A549 (cell line): ENCODE measurements at regions not wholly inside any gene's neighbourhood (a gene's known extent, or its start where the extent isn't known, plus 50 kb on each side); places are given as distances from the start of the nearest gene placed in this dataset.

ENCODE experiments used
- CEBPB ChIP-seq, 2 experiments: fragments of >200 bp in 1 of 2; sonication (Bioruptor Twin) in 1 of 2; formaldehyde crosslinking in 1 of 2; IDR thresholded peaks; 2 replicates each; pipeline ENCODE4 v1.6.1; 2012 to 2016
- EHMT2 ChIP-seq: fragments of 200-600 bp; sonication (generic); IDR thresholded peaks from 2 replicates; pipeline ENCODE4 v1.6.1; 2016; ENCODE audit warnings: antibody characterized with exemption, low read depth, mild to moderate bottlenecking, moderate library complexity
- EP300 ChIP-seq, 2 experiments: fragments of >200 bp; sonication (Bioruptor Twin); formaldehyde crosslinking; IDR thresholded peaks; 2 replicates in 1 of 2; 3 replicates in 1 of 2; pipeline ENCODE4 v1.6.1; 2016 to 2017
- HMGXB4 ChIP-seq: fragments of 250-450 bp; sonication (Bioruptor Pico); IDR thresholded peaks from 2 replicates; pipeline ENCODE4 v1.5.0; 2021; ENCODE audit warnings: mild to moderate bottlenecking, moderate library complexity, borderline replicate concordance
- HOXA7 ChIP-seq: fragments of 250-450 bp; sonication (Bioruptor Pico); IDR thresholded peaks from 2 replicates; pipeline ENCODE4 v1.5.0; 2020; ENCODE audit warnings: mild to moderate bottlenecking, moderate library complexity
- MYC ChIP-seq: IDR thresholded peaks from 2 replicates; pipeline ENCODE4 v1.6.1; 2012; ENCODE audit warnings: mild to moderate bottlenecking, inconsistent platforms, low read length, improper control_type of control experiment, borderline replicate concordance
- RARB ChIP-seq: fragments of 250-450 bp; sonication (Bioruptor Pico); IDR thresholded peaks from 2 replicates; pipeline ENCODE4 v1.8.0; 2021; ENCODE audit warnings: mild to moderate bottlenecking, moderate library complexity
- RCOR1 ChIP-seq: fragments of 150-350 bp; IDR thresholded peaks from 2 replicates; pipeline ENCODE4 v1.6.1; 2014; ENCODE audit warnings: antibody characterized with exemption, low read length, low read depth
- RNF2 ChIP-seq: fragments of 200-600 bp; sonication (generic); IDR thresholded peaks from 2 replicates; pipeline ENCODE4 v1.6.1; 2016; ENCODE audit warnings: low read depth, mild to moderate bottlenecking, antibody characterized with exemption, moderate library complexity, borderline replicate concordance
- ZNF302 ChIP-seq: fragments of 250-450 bp; sonication (Bioruptor Pico); IDR thresholded peaks from 2 replicates; pipeline ENCODE4 v1.9.0; 2021; ENCODE audit warnings: inconsistent platforms, mild to moderate bottlenecking, moderate library complexity
- TF ChIP-seq, protein P1 (sequence below): fragments of 200-600 bp; sonication (generic); IDR thresholded peaks from 2 replicates; pipeline ENCODE4 v1.6.1; 2016; ENCODE audit warnings: antibody characterized with exemption, mild to moderate bottlenecking, moderate library complexity
- TF ChIP-seq, protein P2 (sequence below): fragments of >200 bp; sonication (Bioruptor Twin); formaldehyde crosslinking; IDR thresholded peaks from 3 replicates; pipeline ENCODE4 v1.5.1; 2016
- TF ChIP-seq, protein P3 (sequence below): fragments of 450-650 bp; IDR thresholded peaks from 2 replicates; pipeline ENCODE4 v1.6.1; 2014; ENCODE audit warnings: antibody characterized with exemption

DNA sequence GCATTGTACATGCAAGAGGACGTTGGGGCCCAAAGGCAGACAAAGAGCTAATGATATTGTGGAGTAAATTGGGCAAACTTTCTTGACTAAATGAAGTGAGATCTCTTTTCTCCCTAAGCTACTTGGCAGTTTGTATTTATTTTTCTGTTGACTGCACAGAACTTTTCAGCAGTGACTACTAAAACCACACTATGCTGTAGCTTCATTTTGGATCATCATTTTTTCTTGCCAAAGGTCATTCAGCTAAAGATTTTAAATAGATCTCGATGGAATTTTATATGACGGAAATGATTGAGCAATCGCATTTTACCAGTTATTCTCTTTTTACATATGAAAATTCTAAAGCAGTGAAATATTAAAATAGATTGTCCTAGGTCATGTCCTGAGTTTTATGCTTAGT lies 286.1 kb upstream of the ACTBL2 start:
- TF ChIP-seq, protein P1, sequence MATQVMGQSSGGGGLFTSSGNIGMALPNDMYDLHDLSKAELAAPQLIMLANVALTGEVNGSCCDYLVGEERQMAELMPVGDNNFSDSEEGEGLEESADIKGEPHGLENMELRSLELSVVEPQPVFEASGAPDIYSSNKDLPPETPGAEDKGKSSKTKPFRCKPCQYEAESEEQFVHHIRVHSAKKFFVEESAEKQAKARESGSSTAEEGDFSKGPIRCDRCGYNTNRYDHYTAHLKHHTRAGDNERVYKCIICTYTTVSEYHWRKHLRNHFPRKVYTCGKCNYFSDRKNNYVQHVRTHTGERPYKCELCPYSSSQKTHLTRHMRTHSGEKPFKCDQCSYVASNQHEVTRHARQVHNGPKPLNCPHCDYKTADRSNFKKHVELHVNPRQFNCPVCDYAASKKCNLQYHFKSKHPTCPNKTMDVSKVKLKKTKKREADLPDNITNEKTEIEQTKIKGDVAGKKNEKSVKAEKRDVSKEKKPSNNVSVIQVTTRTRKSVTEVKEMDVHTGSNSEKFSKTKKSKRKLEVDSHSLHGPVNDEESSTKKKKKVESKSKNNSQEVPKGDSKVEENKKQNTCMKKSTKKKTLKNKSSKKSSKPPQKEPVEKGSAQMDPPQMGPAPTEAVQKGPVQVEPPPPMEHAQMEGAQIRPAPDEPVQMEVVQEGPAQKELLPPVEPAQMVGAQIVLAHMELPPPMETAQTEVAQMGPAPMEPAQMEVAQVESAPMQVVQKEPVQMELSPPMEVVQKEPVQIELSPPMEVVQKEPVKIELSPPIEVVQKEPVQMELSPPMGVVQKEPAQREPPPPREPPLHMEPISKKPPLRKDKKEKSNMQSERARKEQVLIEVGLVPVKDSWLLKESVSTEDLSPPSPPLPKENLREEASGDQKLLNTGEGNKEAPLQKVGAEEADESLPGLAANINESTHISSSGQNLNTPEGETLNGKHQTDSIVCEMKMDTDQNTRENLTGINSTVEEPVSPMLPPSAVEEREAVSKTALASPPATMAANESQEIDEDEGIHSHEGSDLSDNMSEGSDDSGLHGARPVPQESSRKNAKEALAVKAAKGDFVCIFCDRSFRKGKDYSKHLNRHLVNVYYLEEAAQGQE, result no peak
- TF ChIP-seq MYC (no peak), EHMT2 (no peak), HOXA7 (CRISPR knock-in tag) (no peak), RCOR1 (no peak), ZNF302 (no peak), EP300 (IDR thresholded peaks at IDR 0.05) (no peak), CEBPB (IDR thresholded peaks at IDR 0.05) (no peak), RNF2 (no peak), RARB (CRISPR knock-in tag) (no peak), HMGXB4 (CRISPR knock-in tag) (no peak)
- TF ChIP-seq, protein P2, sequence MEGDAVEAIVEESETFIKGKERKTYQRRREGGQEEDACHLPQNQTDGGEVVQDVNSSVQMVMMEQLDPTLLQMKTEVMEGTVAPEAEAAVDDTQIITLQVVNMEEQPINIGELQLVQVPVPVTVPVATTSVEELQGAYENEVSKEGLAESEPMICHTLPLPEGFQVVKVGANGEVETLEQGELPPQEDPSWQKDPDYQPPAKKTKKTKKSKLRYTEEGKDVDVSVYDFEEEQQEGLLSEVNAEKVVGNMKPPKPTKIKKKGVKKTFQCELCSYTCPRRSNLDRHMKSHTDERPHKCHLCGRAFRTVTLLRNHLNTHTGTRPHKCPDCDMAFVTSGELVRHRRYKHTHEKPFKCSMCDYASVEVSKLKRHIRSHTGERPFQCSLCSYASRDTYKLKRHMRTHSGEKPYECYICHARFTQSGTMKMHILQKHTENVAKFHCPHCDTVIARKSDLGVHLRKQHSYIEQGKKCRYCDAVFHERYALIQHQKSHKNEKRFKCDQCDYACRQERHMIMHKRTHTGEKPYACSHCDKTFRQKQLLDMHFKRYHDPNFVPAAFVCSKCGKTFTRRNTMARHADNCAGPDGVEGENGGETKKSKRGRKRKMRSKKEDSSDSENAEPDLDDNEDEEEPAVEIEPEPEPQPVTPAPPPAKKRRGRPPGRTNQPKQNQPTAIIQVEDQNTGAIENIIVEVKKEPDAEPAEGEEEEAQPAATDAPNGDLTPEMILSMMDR, result no peak
- TF ChIP-seq, protein P3, sequence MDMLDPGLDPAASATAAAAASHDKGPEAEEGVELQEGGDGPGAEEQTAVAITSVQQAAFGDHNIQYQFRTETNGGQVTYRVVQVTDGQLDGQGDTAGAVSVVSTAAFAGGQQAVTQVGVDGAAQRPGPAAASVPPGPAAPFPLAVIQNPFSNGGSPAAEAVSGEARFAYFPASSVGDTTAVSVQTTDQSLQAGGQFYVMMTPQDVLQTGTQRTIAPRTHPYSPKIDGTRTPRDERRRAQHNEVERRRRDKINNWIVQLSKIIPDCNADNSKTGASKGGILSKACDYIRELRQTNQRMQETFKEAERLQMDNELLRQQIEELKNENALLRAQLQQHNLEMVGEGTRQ, result no peak
